Pulmonary artery endothelial cell (primary cell): ENCODE measurements at regions not wholly inside any gene's neighbourhood (a gene's known extent, or its start where the extent isn't known, plus 50 kb on each side); places are given as distances from the start of the nearest gene placed in this dataset.

Experiments
- DNase-seq: peaks from one replicate; pipeline ENCODE4 v3.0.0-alpha.2; 2011; ENCODE audit warnings: low read depth, low spot score

GRCh38 chr18:73741946-73742345 lies 405.7 kb downstream of the FBXO15 start:
- no peak for DNase-seq

GRCh38 chr18:73739098-73739497 lies 408.5 kb downstream of the FBXO15 start:
- no peak for DNase-seq

DNA sequence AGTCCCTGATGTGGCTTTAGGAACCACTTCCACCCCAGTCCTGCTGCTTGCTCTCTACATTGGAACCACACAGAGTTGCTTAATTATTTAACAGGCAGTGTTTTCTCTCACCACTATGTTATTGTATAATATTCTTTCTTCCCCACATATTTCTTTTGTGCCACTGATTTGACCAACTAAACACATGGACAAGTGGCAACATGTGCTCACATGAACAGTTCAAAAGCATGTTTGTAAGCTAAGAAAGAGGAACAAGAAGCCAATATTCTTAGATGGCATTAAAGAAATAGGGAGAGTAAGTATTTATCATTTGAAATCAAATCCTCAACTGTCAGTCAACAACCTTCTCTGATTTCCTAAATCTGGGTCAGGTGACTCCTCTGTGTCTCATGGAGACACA lies 409.6 kb downstream of the FBXO15 start:
- no peak for DNase-seq

GRCh38 chr18:73735836-73736235 lies 411.8 kb downstream of the FBXO15 start:
- no peak for DNase-seq

GRCh38 chr18:73733806-73734314 lies 413.8 kb downstream of the FBXO15 start:
- DNase-seq: no peak

DNA sequence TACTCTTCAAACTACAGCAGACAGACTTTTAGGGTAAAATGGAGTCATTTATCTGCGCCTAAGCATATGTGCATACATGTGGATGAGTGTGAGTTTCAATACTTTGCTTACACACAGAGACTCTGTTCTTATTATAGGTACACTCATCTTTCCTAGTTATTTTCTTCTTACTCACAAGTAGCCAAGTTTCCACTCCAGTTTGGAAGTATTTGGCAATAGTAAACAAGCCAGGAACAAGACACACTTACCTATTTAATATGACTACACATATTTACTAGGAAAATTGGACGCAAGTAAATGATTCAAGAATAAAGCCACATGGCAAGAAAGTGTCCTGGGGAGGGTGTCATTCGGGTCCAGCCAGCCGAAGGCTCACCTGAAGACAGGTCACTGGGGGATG lies 414.3 kb downstream of the FBXO15 start:
- DNase-seq: no peak

GRCh38 chr18:73728657-73729056 lies 419.0 kb downstream of the FBXO15 start:
- no peak for DNase-seq

DNA sequence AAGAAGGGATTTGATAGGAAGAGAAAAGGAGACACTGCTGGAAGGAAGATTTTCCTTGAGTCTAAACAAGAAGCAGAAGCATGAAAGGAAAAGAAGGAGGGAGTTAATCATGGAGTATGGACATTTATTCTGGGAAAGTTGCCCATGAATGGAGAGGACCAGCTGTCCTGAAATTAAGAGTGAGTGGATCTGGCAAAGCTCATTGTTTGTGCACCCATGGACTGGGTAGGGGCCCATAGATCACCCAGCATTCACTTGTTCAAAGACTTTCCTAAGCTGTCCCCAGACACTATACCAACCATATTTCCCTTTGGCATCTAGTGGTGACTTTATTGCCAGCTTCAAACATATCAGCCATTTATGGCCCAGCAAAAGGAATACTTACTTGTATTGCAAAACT lies 422.7 kb downstream of the FBXO15 start:
- no peak for DNase-seq

- no peak for DNase-seq
Observed at GRCh38 chr18:73719611-73720010, 428.0 kb downstream of the FBXO15 start.

DNA sequence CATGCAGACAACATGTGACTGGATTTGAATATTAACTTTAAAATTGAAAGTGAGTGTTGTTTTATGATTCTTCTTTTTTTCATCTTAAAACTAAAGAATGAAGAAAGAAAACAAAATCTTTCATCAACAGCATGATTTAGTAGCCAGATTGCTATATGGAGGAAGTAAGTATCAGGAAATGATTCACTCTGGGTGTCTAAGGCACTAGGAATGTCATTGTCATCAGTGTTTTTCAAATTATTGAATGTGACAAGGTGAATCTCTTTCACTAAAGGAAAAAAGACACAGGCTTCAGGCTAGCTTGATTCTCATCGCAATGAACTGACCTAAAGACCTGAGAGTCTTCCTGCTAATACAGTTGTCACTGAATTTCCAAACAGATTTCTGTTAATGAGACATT lies 430.1 kb downstream of the FBXO15 start:
- no peak for DNase-seq

- no peak for DNase-seq
Observed at GRCh38 chr18:73715210-73715670, 432.4 kb downstream of the FBXO15 start.

DNA sequence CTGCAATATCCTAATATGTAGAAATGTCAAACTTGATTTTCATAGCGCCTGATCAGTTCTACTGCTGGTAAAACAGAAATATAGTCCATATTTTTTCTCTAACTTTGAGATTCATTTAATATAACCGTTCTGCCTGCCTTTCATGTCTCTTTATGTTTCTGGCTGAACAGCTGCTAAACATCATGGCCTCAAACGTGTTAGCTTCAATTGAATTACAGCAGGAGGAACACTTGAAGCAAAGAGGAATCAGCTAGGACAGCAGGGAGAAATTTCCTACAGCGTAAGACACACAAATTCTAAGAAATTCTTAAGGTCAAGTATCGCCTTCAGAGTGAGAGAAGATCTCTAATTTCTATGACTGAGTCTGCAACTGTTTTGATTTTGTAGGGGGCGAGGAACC lies 433.2 kb downstream of the FBXO15 start:
- DNase-seq: no peak

DNA sequence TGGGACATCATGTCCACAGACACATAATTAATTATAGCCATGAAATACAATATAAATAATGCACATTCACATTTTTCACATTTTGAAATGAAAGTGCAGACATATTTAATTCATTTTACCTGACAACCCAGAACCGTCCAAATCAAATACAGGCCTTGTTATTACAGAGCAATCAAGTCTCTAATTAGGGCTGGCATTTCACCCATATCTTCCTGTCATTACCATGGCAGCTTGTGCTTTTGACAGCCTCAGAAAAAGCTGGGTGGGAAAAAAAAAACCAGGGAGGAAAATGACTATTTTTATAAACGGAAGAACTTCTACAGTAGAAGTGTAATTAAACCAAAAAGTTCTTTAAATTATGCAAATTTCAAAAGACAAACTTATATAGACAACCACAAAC lies 436.4 kb downstream of the FBXO15 start:
- no peak for DNase-seq

GRCh38 chr18:73708591-73708990 lies 439.0 kb downstream of the FBXO15 start:
- no peak for DNase-seq

- DNase-seq: no peak
Observed at GRCh38 chr18:73707035-73707434, 440.6 kb downstream of the FBXO15 start.

DNA sequence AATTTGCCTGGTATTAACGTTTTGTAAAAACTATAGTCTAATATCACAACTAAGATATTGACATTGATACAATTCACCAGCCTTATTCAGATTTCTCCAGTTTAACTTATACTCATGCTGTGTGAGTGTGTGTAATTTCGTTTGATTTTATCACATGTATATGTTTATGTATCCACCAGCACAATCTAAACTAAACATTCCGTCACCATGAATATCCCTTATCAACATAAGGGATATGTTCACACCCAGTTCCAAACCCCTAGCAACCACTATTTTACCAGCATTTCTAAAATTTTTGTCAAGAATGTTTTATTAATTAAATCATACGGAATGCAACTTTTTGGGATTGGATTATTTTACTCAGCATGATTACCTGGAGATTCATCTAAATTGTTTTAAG lies 450.3 kb downstream of the FBXO15 start:
- no peak for DNase-seq

DNA sequence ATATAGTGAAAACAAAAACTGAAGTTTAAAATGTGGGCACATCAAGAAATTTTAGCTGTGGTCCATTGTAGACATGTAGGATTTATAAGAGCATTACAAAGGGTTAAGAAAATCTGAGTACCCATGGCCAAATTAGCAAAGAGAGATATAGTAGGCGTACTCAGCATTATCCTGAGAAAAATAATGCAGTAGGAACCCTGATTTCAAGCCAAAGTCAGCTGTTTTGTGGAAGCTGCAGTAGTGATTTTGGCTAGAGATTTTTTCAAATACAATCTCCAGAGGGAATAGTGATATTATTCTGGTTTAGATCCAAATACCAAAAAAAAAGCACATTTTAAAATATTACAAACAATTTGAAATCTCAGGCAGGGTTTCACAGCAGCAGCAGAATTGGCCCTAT lies 450.9 kb downstream of the FBXO15 start:
- DNase-seq: no peak

DNA sequence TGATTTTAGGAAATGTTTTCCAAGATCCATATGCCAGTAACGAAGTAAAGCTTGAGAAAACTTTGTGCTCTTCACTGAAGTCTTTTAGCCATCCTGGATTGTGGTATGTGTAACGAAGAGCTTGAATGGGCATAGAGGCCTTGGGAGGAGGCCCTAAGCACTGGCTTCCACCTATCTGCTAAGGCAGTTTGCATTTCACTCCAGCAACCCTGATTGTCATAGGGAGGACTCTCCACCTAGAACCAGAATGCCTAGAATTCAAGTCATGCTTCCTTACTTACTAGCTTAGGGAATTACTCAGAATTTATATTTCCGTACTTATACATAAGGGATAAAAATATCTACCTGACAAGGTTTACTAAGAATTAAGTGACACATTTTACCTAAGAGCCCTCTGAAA lies 451.5 kb downstream of the FBXO15 start:
- no peak for DNase-seq

DNA sequence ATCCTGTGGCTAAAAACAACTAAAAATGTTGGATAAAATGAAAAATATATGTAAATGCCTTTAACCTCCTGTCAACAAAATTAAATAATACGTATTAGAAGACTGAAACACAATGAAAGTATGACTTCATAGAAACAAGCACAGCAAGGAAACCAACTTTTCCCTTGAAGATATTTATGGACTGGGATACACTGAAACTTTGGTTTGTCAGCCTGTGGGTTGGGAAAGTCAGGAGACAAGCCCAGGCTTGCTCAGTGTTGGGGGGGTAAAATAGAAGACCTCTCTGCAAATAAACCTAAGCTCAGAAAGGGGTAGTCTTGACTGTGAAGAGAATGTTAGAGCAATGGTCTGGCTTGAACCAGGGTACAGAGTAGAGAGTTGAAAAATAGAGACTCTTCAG lies 454.5 kb downstream of the FBXO15 start:
- no peak for DNase-seq

- DNase-seq: no peak
Observed at GRCh38 chr18:73691624-73692023, 456.0 kb downstream of the FBXO15 start.

DNA sequence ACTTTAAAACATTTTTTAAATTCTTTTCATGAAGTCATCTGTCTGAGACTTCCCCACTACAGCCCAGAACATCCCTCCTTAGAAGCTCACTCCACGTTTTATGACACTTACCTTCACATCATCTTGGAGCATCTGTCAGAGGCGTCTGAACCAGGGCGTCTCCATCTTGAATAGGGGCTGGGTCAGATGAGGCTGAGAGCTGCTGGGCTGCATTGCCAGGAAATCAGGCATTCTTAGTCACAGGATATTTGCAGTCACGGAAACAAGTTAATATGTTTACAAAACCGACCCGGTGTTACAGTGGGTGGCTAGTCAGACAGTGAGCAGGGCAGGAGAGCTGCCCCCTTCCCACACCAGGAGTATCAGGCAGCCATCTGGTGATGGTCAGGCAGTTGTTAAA lies 456.5 kb downstream of the FBXO15 start:
- DNase-seq: peak; percentile 8

DNA sequence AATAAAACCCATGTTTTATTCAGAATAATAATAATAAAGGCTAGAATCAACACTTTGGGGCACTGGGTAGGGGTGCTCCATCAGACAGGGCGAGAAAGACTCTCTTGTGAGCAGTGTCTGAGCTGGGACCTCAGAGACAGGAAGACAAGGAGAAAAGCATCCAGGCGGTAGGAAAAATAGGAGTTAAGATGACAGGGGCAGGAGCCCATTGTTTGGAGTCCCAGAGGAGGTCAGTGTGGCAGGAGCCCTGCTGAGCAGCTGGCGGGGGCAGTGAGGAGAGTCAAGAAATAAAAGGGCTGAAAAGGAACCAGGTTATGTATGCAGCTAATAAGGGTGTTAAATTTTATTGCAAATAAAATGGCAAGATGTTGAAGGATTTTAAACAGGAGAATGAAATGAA lies 457.4 kb downstream of the FBXO15 start:
- DNase-seq: no peak

DNA sequence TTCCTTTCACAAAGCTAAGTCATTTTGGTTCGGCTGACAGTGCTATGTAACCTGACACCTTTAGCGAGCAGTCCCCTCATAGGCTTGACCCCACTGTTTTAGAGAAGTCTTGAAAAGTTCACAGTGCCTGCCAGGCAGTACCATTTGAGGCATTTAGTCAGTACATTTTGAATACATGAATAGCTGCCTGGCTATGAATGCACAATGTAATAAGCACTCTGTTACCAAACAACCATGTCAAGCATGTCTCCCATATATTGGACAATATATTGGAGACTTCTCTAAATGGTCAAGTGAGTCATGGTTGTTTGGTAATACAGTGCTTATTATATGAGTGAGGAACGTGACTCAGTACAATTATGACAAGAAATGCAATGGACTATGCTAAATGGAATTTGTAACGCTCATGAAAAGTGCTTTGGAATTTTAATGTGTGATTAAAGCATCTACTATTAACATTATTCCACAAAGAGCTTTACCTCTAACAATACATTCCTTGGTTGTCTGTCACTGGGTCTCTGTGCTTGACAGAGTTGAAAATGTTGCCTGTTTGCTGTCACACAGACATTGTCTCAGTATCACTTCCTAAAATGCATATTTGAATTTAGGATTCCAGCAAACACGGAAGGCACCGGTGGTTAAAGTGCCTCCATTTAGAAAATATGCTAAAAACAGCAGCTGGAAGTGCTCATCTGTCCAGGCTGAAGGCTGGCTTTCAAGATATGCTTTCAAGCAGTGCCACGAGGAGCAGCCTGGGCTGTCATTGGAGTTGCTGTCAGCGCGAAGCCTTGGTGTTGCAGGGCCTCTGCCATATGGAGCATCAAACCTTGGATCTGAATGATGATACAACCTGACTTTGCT lies 458.6 kb downstream of the FBXO15 start:
- DNase-seq: no peak
